HG03460 (cell line): ENCODE measurements at regions not wholly inside any gene's neighbourhood (a gene's known extent, or its start where the extent isn't known, plus 50 kb on each side); places are given as distances from the start of the nearest gene placed in this dataset.

Source experiments
- ATAC-seq: cut with Tn5 transposase; IDR thresholded peaks from one replicate; pipeline ENCODE4 v1.9.1; 2021; ENCODE audit not compliant: unreplicated experiment

DNA sequence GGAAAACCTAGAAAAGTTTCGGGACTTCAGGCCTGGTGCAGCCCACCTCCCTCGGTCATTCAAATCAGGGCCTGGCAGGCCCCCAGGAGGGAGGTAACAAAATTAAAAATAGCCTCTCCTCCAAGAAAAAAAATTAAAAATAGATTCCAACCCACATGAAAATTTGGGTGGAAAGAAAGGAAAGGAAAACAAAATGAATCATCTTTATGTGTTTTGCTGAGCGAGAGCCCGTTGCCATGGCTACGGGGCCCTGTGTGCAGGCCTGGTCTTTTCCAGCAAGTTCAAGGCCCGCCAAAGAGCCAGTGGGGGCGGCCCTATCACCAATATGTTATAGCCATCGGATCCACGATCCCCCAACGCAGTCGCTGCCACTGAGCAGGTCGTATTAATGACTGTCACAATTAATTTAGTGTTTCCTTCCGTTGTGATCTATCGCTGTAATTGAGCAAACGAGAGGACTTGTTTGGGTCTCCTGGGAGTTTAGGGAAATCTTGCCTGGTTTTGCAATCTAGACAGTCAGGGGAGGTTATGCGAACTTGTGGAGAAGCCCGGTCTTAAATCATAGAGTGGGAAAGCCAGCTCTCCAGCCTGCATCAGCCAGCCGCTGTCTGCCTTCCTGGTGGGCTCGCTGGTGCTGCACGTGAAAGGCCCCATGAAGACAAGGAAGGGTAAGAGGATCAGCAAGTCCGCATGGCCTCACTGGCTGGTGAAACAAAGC lies 452.4 kb downstream of the BCOR start:
- ATAC-seq = no peak

GRCh38 chrX:39648548-39649254 lies 449.1 kb downstream of the BCOR start:
- no peak for ATAC-seq

GRCh38 chrX:39650768-39651347 lies 446.9 kb downstream of the BCOR start:
- ATAC-seq = no peak

GRCh38 chrX:39652336-39652735 lies 445.4 kb downstream of the BCOR start:
- no peak for ATAC-seq

- ATAC-seq = no peak
These were observed 444.1 kb downstream of the BCOR start for GRCh38 chrX:39653691-39654090.

DNA sequence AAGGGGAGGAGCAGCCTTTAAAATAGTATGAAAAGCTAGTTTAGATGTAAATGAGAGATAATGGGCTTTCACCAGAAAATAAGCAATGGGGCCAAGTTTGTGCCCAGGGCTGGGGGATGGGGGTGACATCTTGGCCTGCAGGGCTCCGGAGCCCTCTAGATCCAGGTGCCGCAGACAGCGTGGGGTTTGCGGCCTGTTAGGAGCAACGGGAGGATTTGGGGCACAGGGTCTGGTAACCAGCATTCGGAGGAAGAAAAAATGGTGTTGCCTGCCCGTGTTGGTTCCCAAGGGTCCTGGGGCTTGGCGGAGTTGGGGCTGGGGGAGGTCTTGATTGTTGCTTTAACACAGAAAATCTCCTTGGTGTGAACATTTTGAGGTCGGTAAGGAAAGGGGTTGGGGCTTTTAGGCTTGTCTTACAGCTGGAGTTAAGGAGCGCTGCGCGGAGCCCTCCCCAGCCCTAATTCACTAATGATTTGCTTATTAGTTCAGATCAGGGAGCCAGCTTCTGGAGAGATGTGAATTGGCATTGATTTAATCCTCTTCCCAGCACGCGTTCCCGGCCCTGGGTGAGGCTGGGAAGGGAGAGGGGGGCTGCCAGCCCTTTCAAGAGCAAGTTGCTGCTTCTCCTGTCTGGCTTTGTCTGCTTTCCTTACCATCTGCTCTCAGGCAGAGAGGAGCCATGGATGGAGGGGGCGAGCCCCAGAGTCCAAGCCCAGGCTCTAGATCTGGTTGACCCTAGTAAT lies 443.4 kb downstream of the BCOR start:
- no peak for ATAC-seq

DNA sequence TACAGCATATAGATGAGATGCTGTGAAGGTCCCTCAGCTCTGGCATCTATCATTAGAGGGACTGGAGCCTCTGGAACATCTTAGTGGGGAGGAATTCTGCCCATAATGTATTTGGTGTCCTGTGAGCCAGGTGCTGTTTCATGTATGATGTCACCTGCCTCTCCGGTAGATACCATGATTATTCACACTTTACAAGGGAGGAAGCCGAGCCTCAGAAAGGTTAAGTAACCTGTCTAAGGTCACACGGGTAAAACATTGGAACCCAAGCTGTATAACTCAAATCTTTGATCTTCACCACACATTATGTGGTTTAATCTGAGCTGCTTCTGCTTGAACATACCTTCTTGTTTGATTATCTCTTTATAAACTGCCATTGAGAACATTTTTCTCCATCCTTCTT lies 442.8 kb downstream of the BCOR start:
- ATAC-seq = no peak

DNA sequence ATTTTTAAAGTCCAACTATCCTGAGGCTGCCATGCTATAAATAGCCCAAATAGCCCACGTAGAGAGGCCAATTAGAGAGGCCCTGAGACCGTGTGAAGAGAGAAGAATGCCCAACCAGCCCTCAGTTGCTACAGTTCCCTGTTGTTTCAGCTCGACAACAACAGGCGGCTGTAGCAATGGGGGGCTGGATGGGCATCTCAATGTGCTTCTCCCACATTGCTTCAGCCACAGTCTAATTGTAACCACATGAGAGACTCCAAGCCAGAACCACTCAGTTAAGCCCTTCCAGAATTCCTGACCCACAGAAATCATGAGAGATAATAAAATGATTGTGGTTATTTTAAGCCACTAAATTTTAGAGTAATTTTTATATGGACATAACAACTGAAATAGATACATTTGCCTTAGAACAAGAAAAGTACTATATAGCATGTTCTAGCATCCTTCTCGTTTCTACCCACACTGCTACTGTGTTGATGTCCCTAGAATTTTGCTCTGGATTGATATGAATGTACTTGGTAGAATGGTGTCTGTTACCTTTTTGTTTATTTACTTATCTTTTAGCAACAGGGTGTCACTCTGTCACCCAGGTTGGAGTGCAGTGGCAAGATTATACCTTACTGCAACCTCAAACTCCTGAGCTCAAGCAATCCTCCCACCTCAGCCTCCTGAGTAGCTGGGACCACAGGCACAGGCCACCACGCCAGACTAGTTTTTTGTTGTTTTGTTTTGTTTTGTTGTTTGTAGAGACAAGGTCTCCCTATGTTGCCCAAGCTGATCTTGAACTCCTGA lies 436.4 kb downstream of the BCOR start:
- ATAC-seq = no peak

- no peak for ATAC-seq
These were observed 431.8 kb downstream of the BCOR start for GRCh38 chrX:39665830-39666518.

- ATAC-seq = no peak
These were observed 430.6 kb downstream of the BCOR start for GRCh38 chrX:39667191-39667590.

DNA sequence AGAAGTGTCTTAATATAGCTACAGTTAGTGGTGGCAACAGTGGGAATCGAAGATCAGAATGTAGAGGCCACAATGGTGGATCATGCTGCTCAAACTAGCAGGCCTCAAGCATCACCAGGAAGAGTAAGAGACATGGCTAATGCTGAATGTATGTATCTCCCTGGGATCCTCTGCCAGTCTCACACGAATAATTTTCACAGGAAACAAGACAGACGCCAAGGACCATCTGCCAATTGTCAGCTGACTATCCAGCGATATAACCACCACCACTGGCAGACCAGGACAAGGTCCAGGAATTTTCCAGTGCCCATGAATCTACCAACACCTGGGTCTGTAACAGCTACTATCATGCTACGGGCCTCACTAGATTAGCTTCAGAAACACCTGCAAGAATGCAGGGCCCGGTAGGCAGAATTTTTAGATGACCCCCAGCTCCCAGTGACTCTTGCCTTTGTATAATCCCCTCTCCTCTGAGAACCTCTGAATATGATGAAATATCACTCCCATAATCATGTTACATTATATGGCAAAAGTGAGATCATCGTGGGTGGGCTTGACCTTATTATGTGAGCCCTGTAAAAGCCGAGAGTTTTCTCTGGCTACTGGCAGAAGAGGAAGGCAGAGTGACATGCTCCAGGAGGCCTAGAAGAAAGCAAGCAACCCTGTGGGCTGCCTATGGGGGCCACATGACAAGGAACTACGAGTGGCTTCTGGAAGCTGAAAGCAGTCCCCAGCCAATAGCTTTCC lies 429.8 kb downstream of the BCOR start:
- no peak for ATAC-seq

DNA sequence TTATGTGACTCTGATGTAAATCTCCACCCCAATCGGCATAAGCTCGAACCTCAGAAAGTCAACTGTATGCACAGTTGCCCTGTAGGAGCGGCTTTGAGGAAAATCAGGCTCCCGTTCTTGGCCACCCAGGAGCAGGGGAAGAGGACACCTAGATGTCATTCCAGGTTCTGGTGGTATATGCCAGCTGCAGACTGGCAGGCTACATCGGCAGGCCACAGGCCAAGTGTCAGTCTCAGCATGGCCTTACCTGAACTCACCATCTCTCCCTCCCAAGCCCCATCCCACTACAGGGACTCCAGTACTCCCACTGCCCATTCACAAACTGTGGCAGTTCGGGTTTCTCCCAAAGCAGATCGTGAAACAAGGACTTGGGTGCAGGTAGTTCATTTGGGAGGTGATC lies 428.1 kb downstream of the BCOR start:
- ATAC-seq = no peak

GRCh38 chrX:39670281-39670680 lies 427.5 kb downstream of the BCOR start:
- ATAC-seq = no peak

- ATAC-seq = no peak
These were observed 425.4 kb downstream of the BCOR start for GRCh38 chrX:39672405-39672804.

- ATAC-seq = no peak
These were observed 423.1 kb downstream of the BCOR start for GRCh38 chrX:39674490-39675161.

- ATAC-seq = no peak
These were observed 422.6 kb downstream of the BCOR start for GRCh38 chrX:39675162-39675553.

DNA sequence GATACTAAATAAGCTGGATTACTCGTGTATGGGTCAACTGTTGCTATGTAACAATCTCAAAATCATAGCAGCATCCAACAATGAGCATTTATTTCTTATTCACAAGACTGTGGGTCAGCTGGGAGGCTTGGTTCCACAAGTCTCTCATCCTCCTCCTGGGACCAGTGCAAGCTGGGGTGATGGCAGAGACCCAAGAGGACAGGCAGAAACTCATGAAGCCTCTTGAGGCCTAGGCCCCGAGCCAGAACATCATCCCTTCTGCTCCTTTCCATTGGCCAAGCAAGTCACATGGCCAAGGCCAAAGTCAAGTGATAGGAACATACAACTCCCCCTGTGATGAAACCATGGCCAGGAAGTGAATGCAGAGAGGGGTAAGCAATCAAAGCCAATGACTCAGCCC lies 422.1 kb downstream of the BCOR start:
- no peak for ATAC-seq

DNA sequence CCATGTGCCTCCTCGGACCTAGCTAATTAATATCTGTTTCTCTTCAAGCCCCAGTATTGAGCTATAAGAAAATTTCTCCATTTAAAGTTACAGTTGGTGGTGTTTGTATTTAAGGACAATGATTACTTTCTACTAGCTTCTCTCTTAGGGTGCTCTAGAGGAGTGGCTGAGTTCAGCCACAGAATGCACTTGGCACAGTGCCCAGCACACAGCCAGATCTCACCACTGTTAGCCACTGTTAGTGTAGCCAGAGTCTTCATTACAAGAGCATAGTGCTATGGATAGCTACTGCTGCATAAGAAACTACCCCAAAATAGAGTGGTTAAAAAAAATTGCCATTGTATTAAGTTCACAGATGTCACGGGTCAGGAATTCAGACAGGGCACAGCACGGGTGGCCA lies 421.3 kb downstream of the BCOR start:
- ATAC-seq = no peak

- no peak for ATAC-seq
These were observed 420.2 kb downstream of the BCOR start for GRCh38 chrX:39677585-39677977.
